IPS-NIHi11 (cell line): ENCODE measurements at regions not wholly inside any gene's neighbourhood (a gene's known extent, or its start where the extent isn't known, plus 50 kb on each side); places are given as distances from the start of the nearest gene placed in this dataset.

ENCODE experiments used
- DNase-seq: peaks from one replicate; pipeline ENCODE4 v3.0.0; 2012; ENCODE audit warnings: mixed read lengths, low spot score

DNA sequence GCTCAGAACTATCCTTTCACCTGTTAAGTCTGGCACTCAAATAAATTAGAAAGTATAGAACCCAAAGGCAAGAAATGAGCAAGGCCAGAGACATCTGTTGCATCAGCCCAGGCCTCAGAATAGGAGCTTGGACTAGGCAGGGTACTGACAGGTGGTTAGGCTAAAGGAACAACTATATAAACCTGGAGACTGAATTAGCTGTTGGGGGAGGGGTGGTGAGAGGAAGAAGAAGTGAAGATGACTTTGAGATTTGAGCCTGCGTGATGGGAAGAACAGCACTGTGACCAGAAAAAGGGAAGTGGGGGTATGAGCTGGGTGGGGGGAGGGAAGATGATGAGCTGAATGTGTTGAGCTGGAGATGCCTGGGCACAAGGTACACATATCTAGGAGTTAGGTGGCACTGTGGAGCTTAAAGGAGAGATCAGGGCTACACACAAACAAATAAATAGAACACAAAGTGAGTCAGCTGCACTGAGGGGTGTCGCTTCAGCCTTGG lies 244.7 kb downstream of the PTEN start:
- DNase-seq = no peak

DNA sequence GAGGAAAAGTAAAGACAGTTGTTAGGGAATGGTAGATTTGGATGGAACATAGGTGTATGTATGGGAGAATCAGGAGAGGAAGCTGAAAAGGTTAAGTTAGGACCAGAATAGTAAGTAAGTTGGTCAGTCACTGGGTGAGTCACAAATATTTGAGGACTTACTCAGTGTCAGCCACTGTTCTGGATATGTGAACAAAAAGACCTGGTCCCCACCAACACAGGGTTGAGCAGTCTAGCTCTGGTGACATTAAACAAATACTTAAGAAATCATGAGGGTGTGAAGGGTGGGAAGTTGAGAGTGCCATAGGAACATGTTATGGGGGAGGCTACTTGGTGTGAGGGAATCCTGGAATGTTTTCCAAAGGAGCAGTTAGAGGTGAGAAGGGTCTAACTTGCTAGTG lies 246.9 kb downstream of the PTEN start:
- no peak for DNase-seq

GRCh38 chr10:88110822-88111221 lies 247.4 kb downstream of the PTEN start:
- no peak for DNase-seq

GRCh38 chr10:88111294-88111693 lies 247.9 kb downstream of the PTEN start:
- DNase-seq = no peak

DNA sequence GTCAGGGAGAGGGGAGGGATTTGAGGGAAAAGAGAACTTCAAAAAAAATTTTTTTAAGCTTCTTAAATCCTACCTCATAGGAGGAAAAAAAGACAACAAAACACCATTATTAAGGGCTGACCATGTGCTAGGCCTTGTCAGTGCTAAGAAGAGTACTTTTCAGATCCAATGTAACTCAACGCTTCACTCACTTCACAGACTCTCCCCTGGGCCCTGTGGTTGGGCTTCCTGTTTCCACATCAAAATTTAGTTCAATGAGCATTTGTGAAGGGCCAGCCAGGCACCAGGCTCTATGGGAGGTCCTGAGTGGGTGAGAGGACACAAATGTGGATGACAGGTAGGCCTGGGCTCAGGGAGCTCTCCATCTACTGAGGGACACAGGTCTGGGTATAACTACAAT lies 249.8 kb downstream of the PTEN start:
- no peak for DNase-seq

DNA sequence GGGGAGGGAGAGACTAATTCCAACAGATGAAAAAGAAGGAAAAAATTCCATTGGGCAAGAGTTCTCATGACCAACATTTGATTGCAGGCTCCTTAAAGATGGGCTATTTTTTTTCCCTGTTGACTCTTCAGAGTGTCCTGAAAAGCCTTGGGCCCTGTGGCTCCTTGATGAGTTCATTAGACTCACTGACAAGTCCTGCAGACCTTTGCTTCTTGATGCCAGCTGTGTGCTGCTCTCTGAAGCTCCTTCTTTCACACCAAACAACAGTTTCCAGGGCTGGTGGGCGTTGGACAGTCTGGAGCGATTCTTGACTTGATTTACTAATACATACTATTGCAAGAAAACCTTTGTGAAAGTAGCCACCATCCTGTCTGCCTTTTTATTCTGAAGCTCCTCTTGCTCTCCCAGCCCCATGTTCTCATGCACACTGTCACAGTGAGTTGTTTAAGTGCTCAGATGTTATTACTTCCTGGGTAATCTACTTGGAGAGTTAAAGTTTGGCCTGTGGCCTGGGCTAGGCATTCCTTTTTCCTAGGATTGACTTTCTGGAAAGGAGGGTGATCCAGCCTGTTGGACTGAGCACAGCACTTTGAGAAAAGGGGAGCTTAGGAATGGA lies 250.3 kb downstream of the PTEN start:
- DNase-seq = no peak

- peak; percentile 72 for DNase-seq
Observed at GRCh38 chr10:88114368-88114767, 250.9 kb downstream of the PTEN start.

- DNase-seq = no peak
Observed at GRCh38 chr10:88115407-88115806, 252.0 kb downstream of the PTEN start.

DNA sequence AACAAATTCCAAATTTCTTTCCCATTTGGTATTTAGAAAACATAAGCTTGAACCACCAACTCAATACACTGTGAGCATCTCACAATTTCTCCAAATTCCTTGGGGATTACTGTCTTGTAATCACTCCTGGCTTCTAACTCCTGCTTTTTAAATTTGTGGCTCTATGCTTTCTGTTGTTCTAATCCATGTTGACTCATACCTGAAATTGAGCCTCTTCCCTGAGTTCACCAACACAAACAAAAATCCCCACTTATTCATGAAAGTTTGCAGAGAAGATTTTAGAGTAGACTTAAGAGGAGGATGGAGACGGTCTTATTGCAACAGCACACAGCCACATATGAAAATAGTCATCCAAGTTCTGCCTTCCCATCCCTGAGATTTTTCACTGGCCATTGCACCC lies 252.5 kb downstream of the PTEN start:
- no peak for DNase-seq

DNA sequence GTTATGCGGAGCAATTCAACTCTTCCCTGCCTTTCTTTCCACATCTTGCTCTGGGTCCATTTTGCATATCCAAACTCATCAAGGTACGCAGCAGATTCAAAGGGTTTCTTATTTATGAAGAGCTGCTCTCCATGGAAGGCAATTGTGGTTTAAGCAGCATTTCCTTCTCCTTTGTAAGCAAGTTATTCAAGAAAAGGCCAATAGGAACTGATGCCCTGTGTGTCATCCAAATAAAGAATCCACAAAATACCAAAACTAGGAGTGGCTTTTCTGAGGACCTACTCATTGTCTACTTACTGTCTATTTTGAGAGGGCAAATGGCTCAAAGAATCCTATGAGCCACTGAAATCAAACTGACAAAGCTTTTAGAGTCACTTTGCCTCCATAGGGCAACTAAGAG lies 253.1 kb downstream of the PTEN start:
- no peak for DNase-seq

- DNase-seq = no peak
Observed at GRCh38 chr10:88116971-88117626, 253.7 kb downstream of the PTEN start.

DNA sequence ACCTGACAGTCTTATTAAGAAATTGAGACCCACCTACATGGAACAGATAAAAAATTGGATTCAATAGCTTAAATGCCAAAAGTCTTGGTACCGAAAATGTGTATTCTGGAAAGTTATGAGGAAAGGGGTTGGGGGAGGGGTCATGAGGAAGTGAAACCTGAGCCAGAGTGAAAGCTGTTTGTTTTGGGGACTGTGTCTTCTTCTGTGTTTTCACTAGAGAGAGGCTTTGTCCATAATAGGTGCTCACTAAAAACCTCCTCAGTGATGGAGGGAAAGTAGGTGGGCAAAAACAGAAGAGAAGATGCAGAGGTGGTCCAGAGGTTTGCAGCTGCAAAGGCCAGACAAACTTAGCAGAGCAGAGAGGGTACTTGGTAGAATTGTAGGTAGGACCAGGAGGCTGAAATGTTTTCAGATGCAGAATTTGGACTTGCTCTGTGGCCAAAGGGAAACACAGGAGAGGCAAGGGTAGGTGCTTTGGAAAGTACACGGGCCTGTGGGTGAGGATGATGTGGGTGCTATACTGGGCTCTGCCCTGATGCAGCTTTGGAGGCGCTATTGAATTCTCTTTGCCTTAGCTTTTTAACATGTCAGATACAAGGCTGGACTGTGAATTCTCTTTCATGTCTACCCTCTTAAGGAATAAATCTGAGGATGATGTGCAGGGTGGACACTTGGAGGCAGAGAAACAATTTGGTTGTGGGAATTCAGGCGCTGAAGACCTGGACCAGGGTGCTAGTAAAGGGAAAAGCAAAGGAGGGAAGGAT lies 254.6 kb downstream of the PTEN start:
- peak; percentile 26 for DNase-seq

- DNase-seq = no peak
Observed at GRCh38 chr10:88118729-88119128, 255.3 kb downstream of the PTEN start.

GRCh38 chr10:88119160-88119559 lies 255.7 kb downstream of the PTEN start:
- DNase-seq = no peak

GRCh38 chr10:88120075-88120474 lies 256.6 kb downstream of the PTEN start:
- no peak for DNase-seq

DNA sequence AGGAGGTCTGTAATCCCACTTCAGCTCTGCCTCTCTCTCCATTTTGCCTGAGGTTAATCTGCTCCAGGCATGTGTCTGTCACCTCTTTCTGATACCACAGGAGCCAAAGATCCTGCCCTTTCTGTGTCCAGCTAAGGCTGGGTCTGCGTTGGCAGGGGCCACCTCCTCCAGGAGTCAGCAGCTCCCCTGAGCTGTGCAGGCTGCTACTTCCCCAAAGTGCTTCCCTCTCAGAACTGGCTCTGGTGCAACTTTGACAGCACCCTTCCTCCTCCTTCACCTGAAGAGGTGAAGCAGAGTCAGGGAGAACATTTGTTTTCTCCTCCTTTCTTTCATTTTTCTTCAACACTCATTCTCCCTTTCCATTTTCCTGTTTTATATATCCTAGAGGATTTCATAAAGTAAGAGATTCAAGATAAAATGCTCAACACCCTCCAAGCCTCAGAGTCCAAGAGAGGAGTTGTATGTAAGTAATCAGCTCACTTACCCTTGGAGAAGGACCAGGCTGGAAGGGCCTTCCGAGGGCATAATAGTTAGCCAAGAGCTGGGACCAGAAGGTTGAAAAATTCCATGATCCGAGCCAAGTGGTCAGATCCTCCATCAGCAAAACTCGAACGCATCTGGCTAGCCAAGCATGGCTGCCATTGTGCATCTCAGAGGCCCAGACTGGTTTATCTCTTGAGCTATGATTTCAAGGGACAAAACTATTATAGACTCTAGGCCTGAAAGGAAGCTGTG lies 257.3 kb downstream of the PTEN start:
- no peak for DNase-seq

DNA sequence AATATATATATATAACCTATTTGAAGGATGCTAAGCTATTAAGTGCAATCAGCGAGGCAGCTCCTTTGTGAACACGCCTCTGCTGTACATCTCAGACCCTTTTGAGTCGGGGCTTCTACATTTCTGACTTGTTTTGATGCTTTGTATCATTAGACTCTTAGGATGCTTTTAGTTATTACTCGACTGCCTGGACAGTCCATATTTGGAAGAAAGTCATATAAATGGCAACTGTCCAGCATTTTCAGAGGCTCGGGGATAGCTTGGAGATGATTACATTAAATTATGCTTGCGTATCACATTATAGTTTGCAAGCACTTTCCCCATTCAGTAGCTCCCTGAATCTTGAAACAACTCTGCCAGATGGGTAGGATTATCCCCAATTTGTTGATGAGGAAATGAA lies 257.9 kb downstream of the PTEN start:
- DNase-seq = no peak

- no peak for DNase-seq
Observed at GRCh38 chr10:88122145-88122544, 258.7 kb downstream of the PTEN start.

DNA sequence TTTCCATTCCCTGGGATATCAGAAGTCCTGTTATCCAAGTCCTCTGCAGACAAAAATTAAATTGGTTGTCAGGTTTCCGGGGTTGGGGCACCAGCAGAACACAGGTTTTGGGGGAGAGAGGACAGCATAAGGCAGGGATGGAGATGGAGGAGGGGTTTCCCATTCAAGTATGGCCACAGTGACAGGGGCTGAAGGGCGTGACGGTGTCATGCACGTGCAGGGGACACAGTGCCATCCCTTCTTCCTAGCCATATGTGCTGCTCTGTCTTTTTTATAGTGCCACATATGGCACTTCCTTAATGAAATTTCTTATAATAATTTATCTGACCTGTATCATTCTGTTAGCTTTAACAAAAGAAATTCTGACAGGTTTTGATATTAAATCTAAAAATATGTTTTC lies 259.2 kb downstream of the PTEN start:
- no peak for DNase-seq

GRCh38 chr10:88125766-88126165 lies 262.3 kb downstream of the PTEN start:
- no peak for DNase-seq

- DNase-seq = no peak
Observed at GRCh38 chr10:88126699-88127098, 263.3 kb downstream of the PTEN start.

GRCh38 chr10:88127269-88127668 lies 263.8 kb downstream of the PTEN start:
- DNase-seq = no peak

- no peak for DNase-seq
Observed at GRCh38 chr10:88127766-88128165, 264.3 kb downstream of the PTEN start.
